Hypothalamus (tissue), 51 donors: ENCODE measurements at regions not wholly inside any gene's neighbourhood (a gene's known extent, or its start where the extent isn't known, plus 50 kb on each side); places are given as distances from the start of the nearest gene placed in this dataset.
"Not testable (repeated sequence)": the region's sequence is repeated elsewhere in the genome, so short reads cannot be mapped to it uniquely, and the experiment has no call there.

Experiments
- DNase-seq, 51 donors: peaks; one replicate each; lab custom pipeline; 2025; lab: John Stamatoyannopoulos, UW

DNA sequence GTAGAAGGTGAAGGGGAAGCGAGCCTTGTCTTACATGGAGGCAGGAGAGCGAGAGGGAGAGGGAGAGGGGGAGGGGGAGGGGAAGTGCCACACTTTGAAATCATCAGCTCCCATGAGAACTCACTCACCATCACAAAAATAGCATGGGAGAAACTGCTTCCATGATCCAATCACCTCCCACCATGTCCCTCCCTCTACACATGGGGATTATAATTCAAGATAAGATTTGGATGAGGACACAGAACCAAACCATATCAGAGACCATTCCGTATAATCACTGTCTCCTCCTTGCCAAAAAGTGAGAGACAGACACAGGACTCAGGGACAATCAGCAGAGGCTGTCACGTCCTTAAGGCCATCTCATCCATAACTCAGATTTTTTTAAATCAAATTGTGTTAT is 187.7 kb upstream of the TAS2R1 start:
- no peak for DNase-seq

- no peak for DNase-seq
Observed at GRCh38 chr5:9815051-9815450, 184.9 kb upstream of the TAS2R1 start.

DNA sequence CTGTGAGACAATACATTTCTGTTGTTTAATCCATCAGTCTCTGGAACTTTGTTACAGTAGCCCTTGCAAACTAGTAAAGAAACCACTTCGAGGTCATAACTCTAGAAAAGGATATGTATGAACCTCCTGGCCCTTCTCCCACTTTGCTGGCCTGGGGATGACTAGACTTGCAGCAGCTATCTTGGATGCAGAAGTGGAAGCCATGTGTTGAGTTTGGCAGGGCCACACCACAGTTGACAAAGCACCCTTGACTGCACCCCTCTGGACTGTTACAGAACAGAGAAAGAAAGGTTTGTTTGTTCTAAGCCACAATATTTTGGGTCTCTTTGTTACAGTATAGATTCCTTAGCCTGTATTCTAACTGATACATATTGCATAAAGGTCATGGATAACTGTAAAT is 183.2 kb upstream of the TAS2R1 start:
- no peak for DNase-seq

DNA sequence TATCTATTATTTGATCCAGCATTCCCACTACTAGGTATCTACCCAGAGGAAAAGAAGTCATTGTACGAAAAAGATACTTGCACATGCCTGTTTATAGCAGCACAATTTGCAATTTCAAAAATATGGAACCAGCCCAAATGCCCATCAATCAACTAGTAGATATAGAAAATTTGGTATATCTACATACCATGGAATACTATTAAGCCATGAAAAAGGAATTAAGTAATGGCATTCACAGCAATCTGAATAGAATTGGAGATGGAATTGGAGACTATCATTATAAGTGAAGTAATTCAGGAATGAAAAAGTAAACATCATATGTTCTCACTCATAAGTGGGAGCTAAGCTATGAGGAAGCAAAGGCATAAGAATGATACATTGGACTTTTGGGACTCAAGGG is 177.2 kb upstream of the TAS2R1 start:
- not testable (repeated sequence) for DNase-seq

DNA sequence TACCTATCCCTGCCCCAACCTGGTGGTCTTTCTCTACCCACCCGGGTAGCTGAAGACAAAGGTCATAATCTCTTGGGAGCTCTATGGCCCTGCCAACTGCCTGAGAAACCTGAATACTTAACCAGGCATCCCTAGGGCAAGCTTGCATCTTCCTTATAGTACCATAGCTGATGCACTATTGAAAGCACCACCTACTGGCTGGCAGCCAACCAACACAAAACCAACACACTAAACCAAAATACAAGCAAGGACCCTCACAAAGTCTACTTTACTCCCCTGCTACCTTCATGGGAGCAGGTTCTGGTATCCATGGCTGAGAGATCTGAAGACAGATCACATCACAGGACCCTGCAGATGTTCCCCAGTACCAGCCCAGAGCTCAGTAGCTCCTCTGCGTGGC is 171.8 kb upstream of the TAS2R1 start:
- no peak for DNase-seq

DNA sequence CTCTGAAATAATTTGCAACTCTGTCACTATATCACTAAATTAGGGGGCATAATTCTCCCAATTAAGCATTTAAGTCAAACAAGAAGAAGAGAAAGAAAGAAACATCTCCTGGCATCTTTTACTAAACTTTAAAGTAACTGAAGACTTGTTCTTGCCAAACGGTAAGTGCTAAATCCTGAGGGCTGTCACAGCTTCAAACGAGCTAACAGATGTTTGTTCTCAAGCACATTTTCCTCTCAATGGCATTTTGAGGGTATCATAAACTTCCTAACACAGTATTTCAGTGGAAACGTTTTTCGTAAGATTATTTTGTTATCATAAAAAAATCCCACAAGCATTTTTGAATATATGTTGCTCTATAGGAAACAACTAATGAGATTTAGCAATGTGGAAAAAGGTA is 169.5 kb upstream of the TAS2R1 start:
- DNase-seq = no peak

DNA sequence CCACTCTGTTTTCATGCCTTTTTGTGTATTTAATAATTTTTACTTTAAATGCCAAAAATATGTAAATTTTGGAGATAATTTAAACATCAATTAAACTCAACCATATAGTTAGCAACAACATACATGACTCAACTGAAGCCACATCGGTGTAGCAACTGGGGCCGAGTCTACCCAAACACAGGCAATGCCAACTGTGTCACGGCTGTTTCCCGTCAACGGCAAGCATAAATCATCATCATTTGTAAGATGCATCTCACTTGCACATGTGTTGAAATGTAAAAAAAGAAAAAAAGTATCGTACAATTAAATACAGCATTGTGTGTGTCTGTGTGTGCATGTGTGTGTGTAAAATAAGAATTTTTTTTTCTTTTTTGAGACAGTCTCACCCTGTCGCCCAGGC is 160.1 kb upstream of the TAS2R1 start:
- no peak for DNase-seq

DNA sequence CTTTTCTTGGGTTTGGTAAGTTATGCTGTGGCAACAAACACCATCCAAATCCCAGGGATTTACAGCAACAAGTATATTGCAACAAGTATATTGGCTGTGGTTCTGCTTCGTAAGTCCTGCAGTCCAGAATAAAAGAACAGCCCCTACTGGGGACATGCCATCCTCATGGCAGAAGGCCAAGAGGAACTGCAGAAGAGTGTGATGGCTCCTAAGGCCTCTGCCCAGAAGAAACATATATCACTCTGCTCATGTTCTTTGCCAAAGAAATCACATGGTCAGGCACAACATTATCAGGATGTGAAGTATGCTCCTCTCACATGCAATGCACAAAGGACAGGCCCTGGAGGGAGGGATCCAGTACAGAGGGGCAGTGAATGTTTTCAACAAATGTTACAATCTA is 159.6 kb upstream of the TAS2R1 start:
- DNase-seq = peak in 1 of 51 donors; percentile 1

DNA sequence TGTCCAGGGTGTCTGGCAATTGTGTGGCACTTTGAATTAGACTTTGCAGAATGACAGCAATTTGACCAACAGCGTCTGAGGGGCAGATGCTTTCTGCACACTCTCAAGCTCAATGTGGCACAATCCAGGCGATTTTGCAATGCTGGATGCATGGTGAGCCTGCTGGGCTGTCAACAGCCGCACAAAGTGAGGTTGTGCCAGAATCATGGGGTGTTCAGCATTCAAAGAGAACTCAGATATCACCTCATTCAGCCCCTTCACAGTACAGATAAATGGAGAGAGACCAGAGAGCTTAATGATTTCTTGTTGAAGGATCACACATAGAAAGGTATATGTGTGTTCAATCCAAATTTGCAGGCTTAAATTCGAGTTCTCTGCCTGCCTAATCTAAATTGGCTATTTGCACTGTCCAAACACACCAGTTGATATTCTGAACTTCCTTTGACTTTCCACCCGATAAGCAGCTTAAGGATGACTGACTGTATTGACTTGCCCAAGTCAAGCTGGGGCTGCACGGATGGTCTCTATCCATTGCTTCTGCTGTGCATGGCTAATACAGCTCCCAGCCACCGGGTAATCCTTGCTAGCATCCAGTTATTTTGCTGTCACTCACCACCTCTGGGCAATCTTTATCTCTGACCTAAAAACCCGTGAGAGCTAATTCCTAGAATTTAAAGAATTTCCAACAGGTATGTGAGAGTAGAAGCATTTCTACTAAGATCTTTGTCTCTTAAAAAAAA is 157.9 kb upstream of the TAS2R1 start:
- no peak for DNase-seq

DNA sequence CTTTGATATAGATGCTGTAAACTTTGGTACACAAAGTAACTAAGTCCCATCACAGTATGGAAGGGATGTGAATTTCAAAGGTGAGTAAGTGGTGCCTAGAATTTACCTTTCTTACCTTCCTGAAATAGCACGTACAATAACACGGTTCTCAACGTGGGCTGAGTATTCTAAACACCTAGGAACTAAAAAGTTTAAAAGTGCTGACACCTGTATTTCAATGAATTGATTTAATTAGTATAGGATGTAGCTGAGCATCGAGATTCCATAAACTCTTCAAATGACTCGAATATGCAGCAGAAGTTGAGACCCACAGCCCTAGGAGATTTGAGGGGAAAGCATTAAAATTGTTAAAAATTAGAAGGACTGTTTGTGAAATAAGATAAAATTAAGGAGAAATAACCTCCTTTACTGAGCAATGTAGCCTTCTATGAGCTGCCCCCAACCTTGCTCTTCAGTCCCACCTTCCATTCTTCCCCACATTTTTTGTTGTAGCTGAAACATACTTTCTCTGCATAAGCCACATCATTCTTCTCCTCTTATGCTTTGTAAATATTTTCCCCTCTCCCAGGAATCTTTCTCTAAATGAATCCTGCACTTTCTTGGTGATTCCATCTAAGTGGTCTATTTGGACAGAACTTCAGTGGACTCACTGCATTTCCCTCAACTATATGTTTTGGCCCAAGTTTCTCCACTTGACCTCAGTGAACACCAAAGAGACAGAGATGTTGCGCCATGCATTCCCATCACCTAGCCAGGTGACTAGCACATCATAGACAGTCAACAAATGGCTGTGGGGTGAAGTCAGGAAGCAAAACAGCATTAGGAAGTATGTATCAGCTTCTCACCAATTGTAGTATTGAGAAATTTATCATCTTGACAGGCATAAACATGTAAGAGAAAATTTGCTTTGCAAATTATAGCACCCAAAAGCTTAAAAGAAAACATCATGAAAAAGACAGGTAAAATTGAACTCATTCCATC is 156.5 kb upstream of the TAS2R1 start:
- no peak for DNase-seq

DNA sequence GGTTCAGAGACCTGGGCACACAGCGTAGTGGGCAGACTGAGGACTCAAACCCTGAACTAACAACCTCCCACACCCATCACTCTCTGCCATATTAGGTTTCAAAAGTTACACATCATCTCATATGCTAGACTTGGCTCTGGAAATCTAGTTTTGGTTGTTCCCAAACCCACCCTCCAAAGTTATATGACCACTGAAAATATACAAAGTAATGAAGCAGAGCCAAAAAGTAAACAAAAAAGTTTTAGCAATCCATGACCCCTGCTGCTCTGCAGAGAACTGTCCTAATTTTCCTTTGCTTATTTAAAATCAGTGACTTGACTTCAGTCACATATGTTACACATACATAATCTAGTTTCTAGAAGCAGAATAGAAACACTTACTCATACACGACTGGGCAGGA is 155.6 kb upstream of the TAS2R1 start:
- DNase-seq = no peak

DNA sequence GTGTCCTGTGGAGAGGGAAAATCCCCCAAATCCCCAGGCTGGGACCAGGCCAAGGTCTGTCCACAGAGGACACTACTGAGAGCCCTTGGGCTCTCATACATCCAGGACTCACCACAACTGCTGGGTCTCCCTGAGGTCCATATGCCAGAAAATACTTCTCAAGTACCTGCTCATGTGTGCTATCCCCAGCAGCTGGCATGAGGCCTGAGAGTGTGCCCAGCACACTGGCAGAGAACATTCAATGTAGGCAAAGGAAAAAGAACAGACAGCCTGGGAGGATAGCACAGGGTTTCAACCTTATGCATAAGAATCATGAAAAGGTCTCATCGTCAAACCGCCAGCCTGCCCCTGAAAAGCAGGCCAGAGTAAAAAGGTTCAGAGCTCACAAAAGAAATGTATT is 154.1 kb upstream of the TAS2R1 start:
- DNase-seq = no peak

GRCh38 chr5:9782826-9783560 is 152.8 kb upstream of the TAS2R1 start:
- no peak for DNase-seq

DNA sequence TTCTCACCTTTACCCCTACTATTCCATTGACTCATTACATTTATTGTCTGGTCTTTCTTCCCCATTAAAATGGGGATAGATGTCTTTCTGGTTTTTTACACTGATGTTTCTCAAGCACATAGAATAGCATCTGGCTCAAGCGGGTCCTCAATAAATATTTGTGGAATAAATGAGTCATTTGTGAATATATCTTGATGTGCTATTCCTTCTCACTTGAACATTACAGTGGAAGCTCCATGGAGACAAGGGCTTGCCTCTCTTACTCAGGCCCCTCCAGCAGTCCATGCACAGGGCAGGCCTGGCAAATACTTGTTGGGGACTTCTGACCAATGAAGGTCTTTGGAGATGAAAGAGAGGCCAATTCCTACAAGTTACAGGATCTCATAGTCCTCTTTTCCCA is 151.7 kb upstream of the TAS2R1 start:
- DNase-seq = no peak

- no peak for DNase-seq
Observed at GRCh38 chr5:9781275-9781674, 151.1 kb upstream of the TAS2R1 start.

DNA sequence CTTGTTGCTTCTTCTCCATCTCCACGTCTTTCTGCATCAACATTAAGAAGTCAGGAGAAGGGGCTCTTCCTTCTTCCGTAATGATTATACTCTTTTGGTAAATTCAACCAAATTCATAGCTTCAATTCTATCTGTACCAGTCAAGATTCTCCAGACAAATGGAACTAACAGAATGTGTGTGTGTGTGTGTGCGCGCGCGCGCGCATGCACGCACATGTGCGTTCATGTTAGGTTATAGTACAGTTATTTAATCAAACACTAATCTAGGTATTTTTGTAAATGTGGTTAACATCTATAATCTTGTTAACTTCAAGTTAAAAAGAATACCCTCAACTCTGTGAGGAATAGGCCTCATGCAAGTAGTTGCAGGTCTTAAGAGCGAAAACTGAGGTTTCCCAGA is 150.3 kb upstream of the TAS2R1 start:
- no peak for DNase-seq

- DNase-seq = no peak
Observed at GRCh38 chr5:9776525-9776924, 146.4 kb upstream of the TAS2R1 start.

DNA sequence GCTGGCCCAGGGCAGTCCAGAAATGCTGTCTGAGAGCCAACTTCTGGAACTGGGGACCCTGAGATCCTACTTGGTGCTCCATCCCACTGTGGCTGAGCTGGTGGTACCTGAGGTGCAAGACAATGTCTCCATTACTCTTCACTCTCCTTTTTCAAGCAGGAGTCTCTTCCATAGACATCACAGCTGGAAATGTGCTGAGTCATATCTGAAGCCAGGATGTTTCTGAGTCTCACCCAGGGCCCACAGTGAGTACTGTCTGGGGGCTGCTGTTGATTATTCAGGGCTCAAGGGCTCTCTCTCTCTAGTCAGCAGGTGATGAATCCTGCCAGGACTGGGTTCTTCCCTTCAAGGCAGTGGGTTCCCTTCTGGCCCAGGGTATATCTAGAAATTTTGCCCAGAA is 145.2 kb upstream of the TAS2R1 start:
- DNase-seq = no peak

- DNase-seq = peak in 9 of 51 donors; percentile 1 to 23 (median 8)
Observed at GRCh38 chr5:9774472-9775079, 144.4 kb upstream of the TAS2R1 start.

DNA sequence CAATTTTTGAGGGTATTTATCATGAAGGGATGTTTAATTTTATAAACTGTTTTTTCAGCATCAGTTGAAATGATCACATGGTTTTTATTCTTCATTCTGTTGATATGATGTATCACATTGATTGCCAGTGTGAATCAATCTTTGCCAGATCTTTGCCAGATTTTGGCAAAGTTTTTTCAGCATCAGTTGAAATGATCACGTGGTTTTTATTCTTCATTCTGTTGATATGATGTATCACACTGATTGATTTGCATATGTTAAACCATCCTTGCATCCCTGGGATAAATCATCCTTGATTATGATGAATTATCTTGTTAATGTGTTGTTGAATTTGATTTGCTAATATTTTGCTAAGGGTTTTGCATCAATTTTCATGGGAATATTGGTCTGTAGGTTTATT is 140.9 kb upstream of the TAS2R1 start:
- DNase-seq = no peak

- DNase-seq = no peak
Observed at GRCh38 chr5:9766581-9766980, 136.4 kb upstream of the TAS2R1 start.
